Left lung (tissue), 4 donors: ENCODE measurements at regions not wholly inside any gene's neighbourhood (a gene's known extent, or its start where the extent isn't known, plus 50 kb on each side); places are given as distances from the start of the nearest gene placed in this dataset.

Experiments used
- ATAC-seq: fragments of 200-7000 bp; cut with Tn5 transposase; one replicate; pipeline ENCODE4 v1.9.1; 2020; ENCODE audit warnings: moderate library complexity
- DNase-seq, 4 donors: peaks; one replicate each; pipeline ENCODE4 v3.0.0-alpha.2; 2013 to 2020
- H3K27ac ChIP-seq, 2 donors: fragments of 200-600 bp; sonication (generic) in 1 of 2; one replicate each; pipeline versions ENCODE4 v1.5.0 to v1.8.0; 2020 to 2021
- H3K27me3 ChIP-seq, 2 donors: fragments of 200-600 bp; sonication (generic) in 1 of 2; one replicate each; pipeline versions ENCODE4 v1.5.0 to v1.8.0; 2020 to 2021
- H3K36me3 ChIP-seq, 2 donors: fragments of 200-600 bp; sonication (generic) in 1 of 2; one replicate each; pipeline versions ENCODE4 v1.5.0 to v1.8.0; 2020 to 2021
- H3K4me1 ChIP-seq, 2 donors: fragments of 200-600 bp; one replicate each; pipeline ENCODE4 v1.8.0; 2021
- H3K4me3 ChIP-seq, 2 donors: fragments of 200-600 bp; sonication (generic) in 1 of 2; one replicate each; pipeline versions ENCODE4 v1.5.0 to v1.8.0; 2020 to 2021; ENCODE audit warnings: mild to moderate bottlenecking in 1 of 2
- H3K9me3 ChIP-seq, 2 donors: fragments of 200-600 bp; sonication (generic) in 1 of 2; one replicate each; pipeline versions ENCODE4 v1.5.0 to v1.8.0; 2020 to 2021
- CTCF ChIP-seq, 2 donors: fragments of 200-600 bp; sonication (generic) in 1 of 2; IDR thresholded peaks; one replicate each; pipeline versions ENCODE4 v1.5.0 to v1.8.0; 2021; ENCODE audit warnings: antibody characterized with exemption in 2 of 2
- intact Hi-C, 2 donors: fragments of 100-400 bp; cut with DNase I; formaldehyde crosslinking; loops; one replicate each; pipeline versions ENCODE4 v1.11.2 to v1.14.2; 2022
- donor health status: DM: no; HTN: yes; CAD: no.
- donor health status: DM: no; HTN: no; CAD: no.

- intact Hi-C loops: no loop called here
- ATAC-seq: no peak
- H3K9me3 ChIP-seq: no peaks in the 10 kb centered on the region
- DNase-seq: no peak
- H3K4me3 ChIP-seq: no peak overlapping the region
- no peaks in the 10 kb centered on the region for H3K36me3 ChIP-seq
- no peaks in the 10 kb centered on the region for H3K27me3 ChIP-seq
- no peak overlapping the region for H3K27ac ChIP-seq
- H3K4me1 ChIP-seq: no peaks in the 10 kb centered on the region
- no peak for TF ChIP-seq CTCF (IDR thresholded peaks at IDR 0.05)
Observed at GRCh38 chr9:23319092-23319491, 506.9 kb downstream of the ELAVL2 start.

GRCh38 chr9:23321049-23321448, 505.0 kb downstream of the ELAVL2 start:
- H3K36me3 ChIP-seq: no peaks in the 10 kb centered on the region
- H3K27ac ChIP-seq: no peak overlapping the region
- no peaks in the 10 kb centered on the region for H3K27me3 ChIP-seq
- no peak for ATAC-seq
- no peak for DNase-seq
- no peaks in the 10 kb centered on the region for H3K9me3 ChIP-seq
- H3K4me1 ChIP-seq: no peaks in the 10 kb centered on the region
- H3K4me3 ChIP-seq: no peak overlapping the region
- TF ChIP-seq CTCF (IDR thresholded peaks at IDR 0.05): no peak
- intact Hi-C loops: no loop called here

- no peaks in the 10 kb centered on the region for H3K9me3 ChIP-seq
- no peaks in the 10 kb centered on the region for H3K36me3 ChIP-seq
- no peaks in the 10 kb centered on the region for H3K4me1 ChIP-seq
- DNase-seq (no peak), ATAC-seq (no peak)
- no peak overlapping the region for H3K27ac ChIP-seq
- intact Hi-C loops: no loop called here
- no peak for TF ChIP-seq CTCF (IDR thresholded peaks at IDR 0.05)
- H3K27me3 ChIP-seq: no peaks in the 10 kb centered on the region
- no peak overlapping the region for H3K4me3 ChIP-seq
Observed at GRCh38 chr9:23322392-23322791, 503.6 kb downstream of the ELAVL2 start.

GRCh38 chr9:23324511-23324910, 501.5 kb downstream of the ELAVL2 start:
- Histone ChIP-seq H3K4me1 (no peaks in the 10 kb centered on the region), H3K4me3 (no peak overlapping the region), H3K27me3 (no peaks in the 10 kb centered on the region), H3K9me3 (peaks cover 0 to 3% of the 10 kb centered on the region in 2 donors), H3K36me3 (no peaks in the 10 kb centered on the region), H3K27ac (no peak overlapping the region)
- no peak for DNase-seq
- no peak for ATAC-seq
- intact Hi-C loops: no loop called here
- TF ChIP-seq CTCF (IDR thresholded peaks at IDR 0.05): no peak

GRCh38 chr9:23326597-23326996, 499.4 kb downstream of the ELAVL2 start:
- Histone ChIP-seq H3K27me3 (no peaks in the 10 kb centered on the region), H3K27ac (no peak overlapping the region), H3K9me3 (peaks cover 0 to 15% of the 10 kb centered on the region in 2 donors), H3K4me1 (no peaks in the 10 kb centered on the region), H3K36me3 (no peaks in the 10 kb centered on the region), H3K4me3 (no peak overlapping the region)
- DNase-seq (no peak), ATAC-seq (no peak)
- no peak for TF ChIP-seq CTCF (IDR thresholded peaks at IDR 0.05)
- intact Hi-C loops: no loop called here
